ENCODE measurements at regions not wholly inside any gene's neighbourhood (a gene's known extent, or its start where the extent isn't known, plus 50 kb on each side); places are given as distances from the start of the nearest gene placed in this dataset.

- Histone ChIP-seq H3F3A (replicated peaks; ENCODE audit: low read depth) (no peaks in the 10 kb centered on the region), H3K4me2 (no peak overlapping the region), H3K4me1 (ENCODE audit: insufficient read depth) (no peaks in the 10 kb centered on the region), H4K20me1 (replicated peaks; ENCODE audit: insufficient read depth) (no peaks in the 10 kb centered on the region), H2AFZ (no peak overlapping the region), H3K36me3 (ENCODE audit: insufficient read depth) (no peaks in the 10 kb centered on the region), H3K79me2 (replicated peaks; ENCODE audit: insufficient read depth) (no peaks in the 10 kb centered on the region), H3K4me3 (no peak overlapping the region), H3K9me2 (ENCODE audit: insufficient read depth) (no peaks in the 10 kb centered on the region), H3K27ac (ENCODE audit: low read depth) (no peak overlapping the region), H3K27me3 (ENCODE audit: insufficient read depth) (no peaks in the 10 kb centered on the region)
- no peak for TF ChIP-seq STAT1 (IDR thresholded peaks at IDR 0.05; ENCODE audit: unreplicated experiment)
- Mint-ChIP-seq H3K4me3 (no peak overlapping the region), H3K27me3 (ENCODE audit: insufficient read depth, low read depth, poor library complexity) (peaks cover 1% of the 10 kb centered on the region), H3K36me3 (ENCODE audit: low read depth) (no peaks in the 10 kb centered on the region), H3K4me1 (no peaks in the 10 kb centered on the region), H3K9me3 (no peaks in the 10 kb centered on the region), H3K27ac (0 out of 2 replicates have a peak overlapping the region, but pooled peaks have one; percentile 45)
- ATAC-seq = no peak
- no peak for DNase-seq (ENCODE audit: low spot score)
Measured at GRCh38 chrX:14476205-14476604, 53.1 kb upstream of the GLRA2 start.

GRCh38 chrX:14449773-14450172, 79.6 kb upstream of the GLRA2 start:
- H3K4me2 ChIP-seq = no peak overlapping the region
- no peak overlapping the region for H2AFZ ChIP-seq
- no peaks in the 10 kb centered on the region for H3K4me1 ChIP-seq (ENCODE audit: insufficient read depth)
- no peak overlapping the region for H3K4me3 ChIP-seq
- no peak overlapping the region for H3K4me3 Mint-ChIP-seq
- TF ChIP-seq JUNB (IDR thresholded peaks at IDR 0.05; ENCODE audit: unreplicated experiment) = no peak
- TF ChIP-seq REST (IDR thresholded peaks at IDR 0.05; ENCODE audit: unreplicated experiment) = no peak
- TF ChIP-seq CTCF (conservative IDR thresholded peaks at IDR 0.05; ENCODE audit: low read depth in 2 of 2) = no peak
- TF ChIP-seq POLR2AphosphoS5 (IDR thresholded peaks at IDR 0.05; ENCODE audit: low read depth) = no peak
- TF ChIP-seq ZNF331 (CRISPR knock-in tag; IDR thresholded peaks at IDR 0.05; ENCODE audit: low read depth) = no peak
- TF ChIP-seq ETS1 (IDR thresholded peaks at IDR 0.05) = no peak
- TF ChIP-seq ZNF114 (CRISPR knock-in tag; IDR thresholded peaks at IDR 0.05) = no peak
- no peak for TF ChIP-seq EZH2 (IDR thresholded peaks at IDR 0.05; ENCODE audit: low read depth, unreplicated experiment)
- no peak for TF ChIP-seq CREB1 (CRISPR knock-in tag; IDR thresholded peaks at IDR 0.05; ENCODE audit: low read depth)
- TF ChIP-seq NANOG (IDR thresholded peaks at IDR 0.05; ENCODE audit: borderline replicate concordance) = no peak
- no peak for TF ChIP-seq STAT1 (IDR thresholded peaks at IDR 0.05; ENCODE audit: unreplicated experiment)
- H3F3A ChIP-seq (replicated peaks; ENCODE audit: low read depth) = no peaks in the 10 kb centered on the region
- no peaks in the 10 kb centered on the region for H3K27me3 ChIP-seq (ENCODE audit: insufficient read depth)
- no peaks in the 10 kb centered on the region for H3K27me3 Mint-ChIP-seq (ENCODE audit: insufficient read depth, low read depth, poor library complexity)
- no peaks in the 10 kb centered on the region for H3K36me3 Mint-ChIP-seq (ENCODE audit: low read depth)
- DNase-seq (ENCODE audit: low spot score) = no peak
- no peaks in the 10 kb centered on the region for H3K36me3 ChIP-seq (ENCODE audit: insufficient read depth)
- H3K4me1 Mint-ChIP-seq = no peaks in the 10 kb centered on the region
- H3K27ac ChIP-seq (ENCODE audit: low read depth) = no peak overlapping the region
- H3K9me3 Mint-ChIP-seq = no peaks in the 10 kb centered on the region; the same call in 2 of the 3 replicates
- no peak for ATAC-seq
- H3K9me2 ChIP-seq (ENCODE audit: insufficient read depth) = no peaks in the 10 kb centered on the region
- no peaks in the 10 kb centered on the region for H3K79me2 ChIP-seq (replicated peaks; ENCODE audit: insufficient read depth)
- H4K20me1 ChIP-seq (replicated peaks; ENCODE audit: insufficient read depth) = no peaks in the 10 kb centered on the region
- H3K27ac Mint-ChIP-seq = no peak overlapping the region
